OCI-LY3 (cell line): ENCODE measurements at regions not wholly inside any gene's neighbourhood (a gene's known extent, or its start where the extent isn't known, plus 50 kb on each side); places are given as distances from the start of the nearest gene placed in this dataset.

Experiments
- H2AFZ ChIP-seq: fragments of 200-600, 300-600 bp; shearing (Covaris generic); 2 replicates; pipeline ENCODE4 v1.6.0; 2014; ENCODE audit warnings: antibody characterized with exemption, low read depth, low read length
- H3K27ac ChIP-seq: fragments of 200-600, 300-600 bp; sonication (generic); 2 replicates; pipeline ENCODE4 v1.5.1; 2014; ENCODE audit warnings: mild to moderate bottlenecking, low read length, moderate library complexity, mixed read lengths
- H3K27me3 ChIP-seq: fragments of 200-600, 300-600 bp; sonication (generic); 2 replicates; pipeline ENCODE4 v1.6.1; 2014; ENCODE audit warnings: low read depth, low read length, mixed read lengths
- H3K36me3 ChIP-seq: fragments of 200-600, 300-600 bp; sonication (generic); replicated peaks from 2 replicates; pipeline ENCODE3; 2014; ENCODE audit warnings: low read depth, low read length, mixed read lengths
- H3K4me1 ChIP-seq: fragments of 300-600, 200-600 bp; sonication (generic); 2 replicates; pipeline ENCODE4 v1.6.1; 2014; ENCODE audit warnings: low read length, mixed read lengths
- H3K4me2 ChIP-seq: fragments of 200-600, 300-600 bp; sonication (generic); 2 replicates; pipeline ENCODE4 v1.6.1; 2014; ENCODE audit warnings: low read length, mixed read lengths
- H3K4me3 ChIP-seq: fragments of 300-600, 200-600 bp; sonication (generic); 2 replicates; pipeline ENCODE4 v1.5.1; 2014; ENCODE audit warnings: antibody characterized with exemption, mild to moderate bottlenecking, low read length, moderate library complexity
- H3K79me2 ChIP-seq: fragments of 300-600, 200-600 bp; shearing (Covaris generic); 2 replicates; pipeline ENCODE4 v1.6.1; 2014; ENCODE audit warnings: mild to moderate bottlenecking, low read length, mixed read lengths
- H3K9ac ChIP-seq: fragments of 300-600, 200-600 bp; shearing (Covaris generic); 2 replicates; pipeline ENCODE4 v1.6.0; 2014; ENCODE audit warnings: mild to moderate bottlenecking, low read length, moderate library complexity
- H3K9me3 ChIP-seq: fragments of 200-600, 300-600 bp; shearing (Covaris generic); 2 replicates; pipeline ENCODE4 v1.6.1; 2014; ENCODE audit warnings: low read length, mixed read lengths; ENCODE audit not compliant: insufficient read depth
- H4K20me1 ChIP-seq: fragments of 200-600, 300-600 bp; sonication (generic); 2 replicates; pipeline ENCODE4 v1.6.1; 2016; ENCODE audit warnings: low read length, mixed read lengths; ENCODE audit not compliant: insufficient read depth
- CTCF ChIP-seq: fragments of 200-600, 300-600 bp; sonication (generic); IDR thresholded peaks from 2 replicates; pipeline ENCODE4 v1.5.1; 2014; ENCODE audit warnings: antibody characterized with exemption, low read length, low read depth
- EZH2phosphoT487 ChIP-seq: fragments of 200-600 bp; shearing (Covaris generic); IDR thresholded peaks from 2 replicates; pipeline ENCODE4 v1.6.1; 2018; ENCODE audit warnings: antibody characterized with exemption, mixed run types, low read depth

- no peak overlapping the region for H3K4me3 ChIP-seq
- H3K36me3 ChIP-seq: no peaks in the 10 kb centered on the region
- no peak overlapping the region for H3K9ac ChIP-seq
- H2AFZ ChIP-seq: no peak overlapping the region
- no peaks in the 10 kb centered on the region for H3K79me2 ChIP-seq
- H3K4me1 ChIP-seq: no peaks in the 10 kb centered on the region
- no peaks in the 10 kb centered on the region for H3K9me3 ChIP-seq
- no peak overlapping the region for H3K27ac ChIP-seq
- H4K20me1 ChIP-seq: no peaks in the 10 kb centered on the region
- TF ChIP-seq CTCF (no peak), EZH2phosphoT487 (no peak)
- H3K4me2 ChIP-seq: no peak overlapping the region
- no peaks in the 10 kb centered on the region for H3K27me3 ChIP-seq
Measured at GRCh38 chr12:118581371-118581770, 205.0 kb downstream of the SUDS3 start.

- Histone ChIP-seq H3K9me3 (no peaks in the 10 kb centered on the region), H2AFZ (no peak overlapping the region), H3K79me2 (no peaks in the 10 kb centered on the region), H3K27me3 (no peaks in the 10 kb centered on the region), H3K4me2 (no peak overlapping the region), H3K4me3 (no peak overlapping the region), H4K20me1 (no peaks in the 10 kb centered on the region), H3K27ac (no peak overlapping the region), H3K36me3 (no peaks in the 10 kb centered on the region), H3K9ac (no peak overlapping the region), H3K4me1 (no peaks in the 10 kb centered on the region)
- TF ChIP-seq EZH2phosphoT487: no peak
- TF ChIP-seq CTCF: no peak
Measured at GRCh38 chr12:118582863-118583262, 206.5 kb downstream of the SUDS3 start.

GRCh38 chr12:118586433-118586832 is 210.1 kb downstream of the SUDS3 start:
- no peaks in the 10 kb centered on the region for H4K20me1 ChIP-seq
- no peaks in the 10 kb centered on the region for H3K27me3 ChIP-seq
- no peaks in the 10 kb centered on the region for H3K9me3 ChIP-seq
- no peak overlapping the region for H3K4me2 ChIP-seq
- no peak overlapping the region for H3K4me3 ChIP-seq
- H3K27ac ChIP-seq: no peak overlapping the region
- H3K79me2 ChIP-seq: no peaks in the 10 kb centered on the region
- H3K9ac ChIP-seq: no peak overlapping the region
- H3K36me3 ChIP-seq: no peaks in the 10 kb centered on the region
- no peak overlapping the region for H2AFZ ChIP-seq
- peaks cover 7% of the 10 kb centered on the region for H3K4me1 ChIP-seq
- TF ChIP-seq CTCF (no peak), EZH2phosphoT487 (no peak)

DNA sequence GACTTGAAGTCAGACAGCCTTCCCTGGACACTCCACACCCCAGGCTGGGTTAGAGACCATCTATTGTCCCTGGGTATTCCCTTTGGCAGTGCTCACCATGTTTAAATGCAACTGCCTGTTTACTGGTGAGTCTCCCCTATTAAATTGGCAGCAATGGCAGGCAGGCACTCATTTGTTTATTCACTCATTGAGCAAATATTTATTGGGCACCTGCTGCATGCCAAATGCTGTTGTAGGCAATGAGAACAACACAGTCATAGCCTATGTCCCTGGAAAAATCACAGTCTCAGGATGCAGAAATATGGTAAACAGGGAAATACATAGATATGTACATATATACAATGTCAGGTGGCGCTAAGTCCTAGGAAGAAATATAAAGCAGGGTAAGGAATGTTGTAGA is 212.8 kb downstream of the SUDS3 start:
- Histone ChIP-seq H3K9me3 (no peaks in the 10 kb centered on the region), H3K36me3 (no peaks in the 10 kb centered on the region), H3K27ac (no peak overlapping the region), H3K79me2 (no peaks in the 10 kb centered on the region), H4K20me1 (no peaks in the 10 kb centered on the region), H3K4me3 (no peak overlapping the region), H3K4me2 (no peak overlapping the region), H3K9ac (no peak overlapping the region), H2AFZ (no peak overlapping the region), H3K4me1 (peaks cover 7% of the 10 kb centered on the region), H3K27me3 (no peaks in the 10 kb centered on the region)
- TF ChIP-seq CTCF (no peak), EZH2phosphoT487 (no peak)
